ENCODE measurements at regions not wholly inside any gene's neighbourhood (a gene's known extent, or its start where the extent isn't known, plus 50 kb on each side); places are given as distances from the start of the nearest gene placed in this dataset.

- WGBS (ENCODE audit: insufficient coverage, low lambda C conversion rate), result 46% methylated on average over 6 of the region's 17 CpGs
- no peaks in the 10 kb centered on the region for H3K27me3 ChIP-seq (ENCODE audit: control insufficient read depth, insufficient read depth, low read length)
- no peaks in the 10 kb centered on the region for H3K9me3 ChIP-seq (ENCODE audit: control insufficient read depth, low read depth, low read length)
- H3K4me3 ChIP-seq (ENCODE audit: low read length), result no peak overlapping the region
- peak overlapping the region; percentile 11 for H3K27ac ChIP-seq (ENCODE audit: low read length)
- no peaks in the 10 kb centered on the region for H3K36me3 ChIP-seq (ENCODE audit: control insufficient read depth, insufficient read depth, low read length)
- H3K4me1 ChIP-seq (ENCODE audit: control insufficient read depth, insufficient read depth, low read length), result no peaks in the 10 kb centered on the region
- peak; percentile 10 to 60 for DNase-seq
Measured at GRCh38 chr5:6900247-6901227, 187.3 kb downstream of the TENT4A start.

DNA sequence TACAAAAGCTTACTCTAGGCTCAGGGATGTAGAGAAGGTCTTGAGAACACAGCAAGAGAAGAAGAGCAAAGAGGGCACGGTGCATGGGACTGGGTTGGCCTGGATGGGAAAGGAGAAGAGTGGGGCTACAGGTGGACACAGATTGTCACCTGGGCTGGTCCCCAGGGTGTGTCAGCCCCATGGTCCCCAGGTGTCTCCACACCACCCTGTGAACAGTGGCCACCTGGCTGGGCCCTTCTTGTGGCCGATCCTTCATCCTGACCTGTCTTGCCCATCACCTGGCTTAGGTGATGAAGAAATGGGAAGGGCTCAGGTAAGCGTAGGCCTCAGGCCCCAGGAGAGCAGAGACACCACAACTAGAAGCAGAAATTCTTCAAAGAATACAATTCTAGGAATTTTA, 188.9 kb downstream of the TENT4A start:
- Histone ChIP-seq H3K36me3 (ENCODE audit: control insufficient read depth, insufficient read depth, low read length) (no peaks in the 10 kb centered on the region), H3K27me3 (ENCODE audit: control insufficient read depth, insufficient read depth, low read length) (no peaks in the 10 kb centered on the region), H3K4me1 (ENCODE audit: control insufficient read depth, insufficient read depth, low read length) (no peaks in the 10 kb centered on the region), H3K9me3 (ENCODE audit: control insufficient read depth, low read depth, low read length) (no peaks in the 10 kb centered on the region), H3K4me3 (ENCODE audit: low read length) (no peak overlapping the region), H3K27ac (ENCODE audit: low read length) (no peak overlapping the region)
- no peak for DNase-seq
- 90% methylated on average over 2 of the region's 3 CpGs for WGBS (ENCODE audit: insufficient coverage, low lambda C conversion rate)

DNA sequence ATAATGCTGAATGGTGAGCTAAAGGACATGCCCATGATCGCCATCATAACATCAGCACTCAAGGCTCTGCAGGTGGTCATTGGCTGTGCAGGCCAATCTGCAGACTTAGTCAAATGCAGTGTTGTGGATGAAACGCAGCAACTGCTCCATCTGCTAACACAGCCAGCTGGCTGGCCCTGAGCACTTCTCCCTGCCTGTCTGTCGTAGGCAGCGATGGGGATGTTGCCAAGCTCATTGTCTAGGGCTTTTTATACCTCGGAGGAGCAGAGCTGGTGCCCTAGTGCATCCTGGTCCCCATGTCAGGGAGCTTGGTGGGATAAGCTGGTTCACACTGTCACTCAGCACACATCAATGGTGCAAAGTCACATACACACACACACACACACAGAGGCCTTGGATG, 189.4 kb downstream of the TENT4A start:
- Histone ChIP-seq H3K36me3 (ENCODE audit: control insufficient read depth, insufficient read depth, low read length) (no peaks in the 10 kb centered on the region), H3K9me3 (ENCODE audit: control insufficient read depth, low read depth, low read length) (no peaks in the 10 kb centered on the region), H3K4me3 (ENCODE audit: low read length) (no peak overlapping the region), H3K4me1 (ENCODE audit: control insufficient read depth, insufficient read depth, low read length) (no peaks in the 10 kb centered on the region), H3K27me3 (ENCODE audit: control insufficient read depth, insufficient read depth, low read length) (no peaks in the 10 kb centered on the region), H3K27ac (ENCODE audit: low read length) (no peak overlapping the region)
- WGBS (ENCODE audit: insufficient coverage, low lambda C conversion rate), result no CpG with 5 or more reads among the region's 5 CpGs
- peak in 1 of 2 donors; percentile 9 for DNase-seq

- no peak for DNase-seq
- Histone ChIP-seq H3K27me3 (ENCODE audit: control insufficient read depth, insufficient read depth, low read length) (no peaks in the 10 kb centered on the region), H3K9me3 (ENCODE audit: control insufficient read depth, low read depth, low read length) (no peaks in the 10 kb centered on the region), H3K4me1 (ENCODE audit: control insufficient read depth, insufficient read depth, low read length) (no peaks in the 10 kb centered on the region), H3K4me3 (ENCODE audit: low read length) (no peak overlapping the region), H3K27ac (ENCODE audit: low read length) (no peak overlapping the region), H3K36me3 (ENCODE audit: control insufficient read depth, insufficient read depth, low read length) (no peaks in the 10 kb centered on the region)
- no CpG with 5 or more reads among the region's 3 CpGs for WGBS (ENCODE audit: insufficient coverage, low lambda C conversion rate)
Measured at GRCh38 chr5:6903934-6904333, 190.7 kb downstream of the TENT4A start.

DNA sequence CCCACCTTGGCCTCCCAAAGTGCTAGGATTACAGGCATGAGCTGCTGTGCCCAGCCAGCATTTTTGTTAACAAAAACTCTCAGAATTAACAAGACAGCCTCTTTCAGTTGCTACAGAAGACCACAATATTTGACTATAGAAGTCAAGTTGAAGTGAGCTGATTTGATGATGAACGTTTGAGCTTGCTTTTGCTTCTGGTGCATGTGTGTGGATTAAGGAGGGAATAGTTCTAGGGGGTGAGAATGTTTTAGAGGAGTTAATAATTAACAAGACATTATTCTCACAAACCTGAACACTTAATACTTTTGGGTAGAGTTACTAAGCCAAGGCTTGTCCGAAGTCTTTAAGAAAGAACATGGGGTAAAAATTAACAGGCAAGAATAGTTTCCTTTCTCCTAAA, 191.6 kb downstream of the TENT4A start:
- no peak for DNase-seq

GRCh38 chr5:6905423-6905822, 192.2 kb downstream of the TENT4A start:
- Histone ChIP-seq H3K27me3 (ENCODE audit: control insufficient read depth, insufficient read depth, low read length) (no peaks in the 10 kb centered on the region), H3K9me3 (ENCODE audit: control insufficient read depth, low read depth, low read length) (no peaks in the 10 kb centered on the region), H3K4me1 (ENCODE audit: control insufficient read depth, insufficient read depth, low read length) (no peaks in the 10 kb centered on the region), H3K36me3 (ENCODE audit: control insufficient read depth, insufficient read depth, low read length) (no peaks in the 10 kb centered on the region), H3K27ac (ENCODE audit: low read length) (no peak overlapping the region), H3K4me3 (ENCODE audit: low read length) (no peak overlapping the region)
- DNase-seq, result no peak
- no CpG with 5 or more reads among the region's 8 CpGs for WGBS (ENCODE audit: insufficient coverage, low lambda C conversion rate)

More for the DNA sequence above, 191.6 kb downstream of the TENT4A start:
- Histone ChIP-seq H3K36me3 (ENCODE audit: control insufficient read depth, insufficient read depth, low read length) (no peaks in the 10 kb centered on the region), H3K27me3 (ENCODE audit: control insufficient read depth, insufficient read depth, low read length) (no peaks in the 10 kb centered on the region), H3K4me3 (ENCODE audit: low read length) (no peak overlapping the region), H3K4me1 (ENCODE audit: control insufficient read depth, insufficient read depth, low read length) (no peaks in the 10 kb centered on the region), H3K27ac (ENCODE audit: low read length) (no peak overlapping the region), H3K9me3 (ENCODE audit: control insufficient read depth, low read depth, low read length) (no peaks in the 10 kb centered on the region)
- no CpG with 5 or more reads among the region's 2 CpGs for WGBS (ENCODE audit: insufficient coverage, low lambda C conversion rate)

- H3K27me3 ChIP-seq (ENCODE audit: control insufficient read depth, insufficient read depth, low read length), result no peaks in the 10 kb centered on the region
- H3K9me3 ChIP-seq (ENCODE audit: control insufficient read depth, low read depth, low read length), result no peaks in the 10 kb centered on the region
- no peak for DNase-seq
- H3K4me1 ChIP-seq (ENCODE audit: control insufficient read depth, insufficient read depth, low read length), result no peaks in the 10 kb centered on the region
- no CpG with 5 or more reads among the region's 5 CpGs for WGBS (ENCODE audit: insufficient coverage, low lambda C conversion rate)
- no peak overlapping the region for H3K27ac ChIP-seq (ENCODE audit: low read length)
- no peak overlapping the region for H3K4me3 ChIP-seq (ENCODE audit: low read length)
- no peaks in the 10 kb centered on the region for H3K36me3 ChIP-seq (ENCODE audit: control insufficient read depth, insufficient read depth, low read length)
Measured at GRCh38 chr5:6905883-6906282, 192.7 kb downstream of the TENT4A start.

DNA sequence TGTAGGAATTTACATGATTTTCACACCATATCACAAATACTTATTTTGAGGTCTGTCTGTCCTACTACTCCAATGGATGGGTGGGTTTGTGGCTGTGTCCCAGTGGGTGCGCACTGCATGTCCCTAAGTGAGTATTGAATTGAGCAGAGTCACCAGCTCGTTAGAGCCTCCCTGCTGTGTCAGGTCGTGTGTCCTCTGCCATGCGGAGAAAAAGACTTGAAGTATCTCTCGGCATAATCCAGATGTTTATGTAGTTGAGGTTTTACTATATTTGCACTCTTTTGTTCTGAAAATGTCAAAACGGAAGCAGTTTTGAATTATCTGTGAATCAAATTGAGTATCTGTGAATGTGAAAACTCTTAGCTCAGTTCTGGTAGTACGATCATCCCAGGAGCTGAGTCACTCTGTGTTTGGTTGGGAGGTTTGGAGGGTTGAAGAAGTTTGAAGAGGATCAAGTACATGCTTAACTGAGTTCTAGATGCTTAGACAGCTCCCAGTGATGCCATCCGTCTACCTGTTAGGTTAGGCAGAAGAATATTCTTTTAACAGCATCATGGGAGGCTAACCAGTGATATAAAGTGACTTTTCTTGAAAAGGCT, 194.2 kb downstream of the TENT4A start:
- Histone ChIP-seq H3K4me3 (ENCODE audit: low read length) (no peak overlapping the region), H3K27ac (ENCODE audit: low read length) (no peak overlapping the region), H3K4me1 (ENCODE audit: control insufficient read depth, insufficient read depth, low read length) (no peaks in the 10 kb centered on the region), H3K36me3 (ENCODE audit: control insufficient read depth, insufficient read depth, low read length) (no peaks in the 10 kb centered on the region), H3K27me3 (ENCODE audit: control insufficient read depth, insufficient read depth, low read length) (no peaks in the 10 kb centered on the region), H3K9me3 (ENCODE audit: control insufficient read depth, low read depth, low read length) (no peaks in the 10 kb centered on the region)
- 80% methylated on average over 1 of the region's 8 CpGs for WGBS (ENCODE audit: insufficient coverage, low lambda C conversion rate)
- no peak for DNase-seq

DNA sequence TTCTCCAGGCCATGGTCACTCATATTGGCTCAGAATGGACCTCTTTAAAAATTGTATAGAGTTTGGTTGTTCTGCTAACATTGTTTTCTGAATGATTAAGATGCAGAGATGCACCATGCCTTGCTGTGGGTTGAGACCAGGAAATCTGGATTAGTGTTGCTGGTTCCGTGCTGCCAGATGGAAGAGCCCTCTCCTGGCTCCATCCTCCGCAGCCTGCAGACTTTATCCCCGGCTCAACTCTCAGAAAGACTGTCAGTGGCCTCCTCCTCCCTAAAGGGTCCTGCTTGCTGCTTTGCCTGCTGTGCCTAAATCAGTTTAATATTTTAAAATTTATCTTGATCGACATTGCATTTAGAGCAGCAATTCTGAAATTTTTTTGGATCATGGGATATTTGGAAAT, 196.7 kb downstream of the TENT4A start:
- WGBS (ENCODE audit: insufficient coverage, low lambda C conversion rate), result 90% methylated on average over 1 of the region's 4 CpGs
- no peaks in the 10 kb centered on the region for H3K9me3 ChIP-seq (ENCODE audit: control insufficient read depth, low read depth, low read length)
- no peak overlapping the region for H3K4me3 ChIP-seq (ENCODE audit: low read length)
- no peaks in the 10 kb centered on the region for H3K27me3 ChIP-seq (ENCODE audit: control insufficient read depth, insufficient read depth, low read length)
- H3K36me3 ChIP-seq (ENCODE audit: control insufficient read depth, insufficient read depth, low read length), result no peaks in the 10 kb centered on the region
- no peak for DNase-seq
- H3K27ac ChIP-seq (ENCODE audit: low read length), result no peak overlapping the region
- no peaks in the 10 kb centered on the region for H3K4me1 ChIP-seq (ENCODE audit: control insufficient read depth, insufficient read depth, low read length)

DNA sequence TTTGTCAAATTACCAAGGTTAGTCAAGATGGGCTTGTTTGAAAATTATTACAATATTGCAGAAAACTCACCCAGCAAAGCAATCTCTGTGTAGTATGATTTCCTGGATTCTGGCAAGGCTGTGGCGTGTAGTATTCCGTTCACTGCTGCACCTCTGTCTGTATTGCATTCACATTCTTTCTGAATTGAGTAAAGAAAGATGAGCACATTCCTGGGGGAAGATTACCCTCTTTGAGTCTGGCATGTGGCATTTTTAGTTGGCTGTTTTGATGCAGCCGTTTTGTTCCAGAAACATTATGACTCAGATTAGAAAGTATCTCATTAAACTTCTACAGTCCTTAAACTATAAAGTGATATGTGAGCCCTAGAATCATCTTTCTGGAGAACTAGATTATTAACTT, 197.7 kb downstream of the TENT4A start:
- no peaks in the 10 kb centered on the region for H3K4me1 ChIP-seq (ENCODE audit: control insufficient read depth, insufficient read depth, low read length)
- no peaks in the 10 kb centered on the region for H3K27me3 ChIP-seq (ENCODE audit: control insufficient read depth, insufficient read depth, low read length)
- DNase-seq, result no peak
- no CpG with 5 or more reads among the region's 3 CpGs for whole genome bisulfite sequencing (ENCODE audit: insufficient coverage, low lambda C conversion rate)
- no peaks in the 10 kb centered on the region for H3K36me3 ChIP-seq (ENCODE audit: control insufficient read depth, insufficient read depth, low read length)
- no peak overlapping the region for H3K27ac ChIP-seq (ENCODE audit: low read length)
- no peak overlapping the region for H3K4me3 ChIP-seq (ENCODE audit: low read length)
- no peaks in the 10 kb centered on the region for H3K9me3 ChIP-seq (ENCODE audit: control insufficient read depth, low read depth, low read length)
